Keratinocyte (primary cell): ENCODE measurements at regions not wholly inside any gene's neighbourhood (a gene's known extent, or its start where the extent isn't known, plus 50 kb on each side); places are given as distances from the start of the nearest gene placed in this dataset.

Source experiments
- CTCF ChIP-seq, 3 experiments: IDR thresholded peaks in 1 of 3; conservative IDR thresholded peaks in 1 of 3; optimal IDR thresholded peaks in 1 of 3; 2 replicates in 2 of 3; 3 replicates in 1 of 3; pipeline versions ENCODE3 to v1.5.1; 2011; ENCODE audit warnings: low read length in 3 of 3, mild to moderate bottlenecking in 3 of 3, moderate library complexity in 2 of 3, control low read depth in 1 of 3, inconsistent platforms in 1 of 3; ENCODE audit not compliant: insufficient read depth in 2 of 3; ENCODE audit errors: extremely low read depth in 1 of 3
- EZH2 ChIP-seq: IDR thresholded peaks from one replicate; pipeline ENCODE4 v1.6.1; 2012; ENCODE audit warnings: inconsistent platforms, mild to moderate bottlenecking, low read length, moderate library complexity

DNA sequence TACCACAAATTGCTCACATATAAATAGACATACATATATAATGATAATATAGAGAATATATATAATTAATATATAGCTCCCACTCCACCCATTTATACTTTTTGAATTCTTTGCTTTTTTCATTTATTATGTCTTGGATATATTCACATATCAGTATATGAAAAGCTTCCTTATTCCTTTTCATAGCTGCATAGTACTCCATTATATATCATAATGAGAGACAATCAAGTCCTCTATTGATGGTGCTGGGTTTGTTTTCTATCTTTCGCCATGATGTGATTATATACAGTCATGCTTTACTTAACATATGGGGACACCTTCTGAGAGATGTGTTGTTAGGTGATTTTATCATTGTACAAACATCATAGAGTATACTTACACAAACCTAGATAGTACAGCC, 51.6 kb upstream of the ELL2 start:
- no peak for TF ChIP-seq CTCF (optimal IDR thresholded peaks at IDR 0.05 in 1 of 3, IDR thresholded peaks at IDR 0.05 in 1 of 3, conservative IDR thresholded peaks at IDR 0.05 in 1 of 3; ENCODE audit: extremely low read depth in 1 of 3, insufficient read depth in 2 of 3, low read length in 3 of 3)
- TF ChIP-seq EZH2, result no peak
